ENCODE measurements at regions not wholly inside any gene's neighbourhood (a gene's known extent, or its start where the extent isn't known, plus 50 kb on each side); places are given as distances from the start of the nearest gene placed in this dataset.

DNA sequence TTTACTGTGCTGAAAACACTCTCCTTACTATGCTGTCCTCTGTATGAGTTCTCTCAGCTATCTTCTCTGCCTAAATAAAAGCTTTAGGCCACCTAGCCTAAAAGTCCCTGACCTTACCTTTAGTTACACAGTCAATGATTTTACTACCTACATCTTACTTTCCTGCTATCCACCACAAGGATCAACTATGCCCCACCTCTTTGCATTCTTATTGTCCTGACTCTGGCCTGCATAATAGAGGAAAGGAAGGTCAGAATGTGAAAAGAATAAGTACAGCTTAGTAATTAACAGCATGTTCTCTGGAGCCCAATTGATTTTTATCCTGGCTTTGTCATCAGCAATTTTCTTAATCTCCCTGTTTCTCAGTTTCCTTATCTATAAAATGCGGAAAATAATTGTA, 1257.8 kb downstream of the RPA4 start:
- H3K4ac ChIP-seq (ENCODE audit: low read depth, low read length): no peak overlapping the region
- H3K9ac ChIP-seq (ENCODE audit: low read depth, low read length): no peak overlapping the region
- no peak overlapping the region for H3K14ac ChIP-seq (replicated peaks; ENCODE audit: low read depth, low read length)
- no peak overlapping the region for H4K8ac ChIP-seq (ENCODE audit: low read depth in 2 of 2, low read length in 2 of 2)
- no peak overlapping the region for H2AFZ ChIP-seq (replicated peaks; ENCODE audit: low read length, poor library complexity)
- ChIA-PET POLR2A (ENCODE audit: unreplicated experiment) (no interaction called here), CTCF (no interaction called here)
- H3K56ac ChIP-seq (ENCODE audit: extremely low read depth, insufficient read depth, low read length): no peak overlapping the region
- no peak for ATAC-seq (ENCODE audit: low read depth)
- H3K36me3 ChIP-seq (ENCODE audit: control insufficient read depth, insufficient read depth, low read length): no peaks in the 10 kb centered on the region
- H3K79me1 ChIP-seq (ENCODE audit: low read depth in 1 of 2, low read length in 2 of 2): no peaks in the 10 kb centered on the region
- no peak for DNase-seq
- no peak overlapping the region for H4K91ac ChIP-seq (ENCODE audit: insufficient read depth, low read depth, low read length)
- in situ Hi-C loops (cut with MboI; ENCODE audit: low sequenced_read_pairs) (no loop called here), intact Hi-C loops (cut with micrococcal nuclease) (no loop called here), dilution Hi-C loops (cut with HindIII; ENCODE audit: low sequenced_read_pairs, unreplicated experiment) (no loop called here)
- no peak overlapping the region for H3K4me2 ChIP-seq (ENCODE audit: low read depth, low read length)
- H2BK5ac ChIP-seq (ENCODE audit: low read depth, low read length, poor library complexity, severe bottlenecking): no peak overlapping the region
- no peaks in the 10 kb centered on the region for H4K20me1 ChIP-seq (ENCODE audit: insufficient read depth, low read length)
- H2BK20ac ChIP-seq (ENCODE audit: low read depth, low read length): no peak overlapping the region
- no peaks in the 10 kb centered on the region for H3K27me3 ChIP-seq (ENCODE audit: control insufficient read depth, insufficient read depth, low read length)
- H3K18ac ChIP-seq (ENCODE audit: low read depth, low read length): no peak overlapping the region
- no peak overlapping the region for H2BK15ac ChIP-seq (ENCODE audit: low read depth, low read length)
- no peak overlapping the region for H2BK120ac ChIP-seq (ENCODE audit: low read depth, low read length)
- H3K9me1 ChIP-seq (ENCODE audit: insufficient read depth, low read length): no peaks in the 10 kb centered on the region
- no peak overlapping the region for H3K4me3 ChIP-seq (ENCODE audit: insufficient read depth, low read depth, low read length)
- no TSS peak for BruUV-seq (replicated peaks)
- WGBS, 2 experiments (ENCODE audit: extremely low coverage in 2 of 2, insufficient read length in 1 of 2): no CpG with 5 or more reads among the region's 1 CpG
- TF ChIP-seq, protein P1, sequence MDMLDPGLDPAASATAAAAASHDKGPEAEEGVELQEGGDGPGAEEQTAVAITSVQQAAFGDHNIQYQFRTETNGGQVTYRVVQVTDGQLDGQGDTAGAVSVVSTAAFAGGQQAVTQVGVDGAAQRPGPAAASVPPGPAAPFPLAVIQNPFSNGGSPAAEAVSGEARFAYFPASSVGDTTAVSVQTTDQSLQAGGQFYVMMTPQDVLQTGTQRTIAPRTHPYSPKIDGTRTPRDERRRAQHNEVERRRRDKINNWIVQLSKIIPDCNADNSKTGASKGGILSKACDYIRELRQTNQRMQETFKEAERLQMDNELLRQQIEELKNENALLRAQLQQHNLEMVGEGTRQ (IDR thresholded peaks at IDR 0.05; ENCODE audit: low read depth, low read length): no peak
- no peak for TF ChIP-seq MAZ (IDR thresholded peaks at IDR 0.05; ENCODE audit: borderline replicate concordance, low read depth, low read length)
- TF ChIP-seq POLR2A (IDR thresholded peaks at IDR 0.05; ENCODE audit: low read depth, low read length): no peak
- TF ChIP-seq CHD1 (IDR thresholded peaks at IDR 0.05; ENCODE audit: low read depth, low read length): no peak
- TF ChIP-seq CEBPB (IDR thresholded peaks at IDR 0.05; ENCODE audit: low read depth, low read length): no peak
- TF ChIP-seq SMC3 (IDR thresholded peaks at IDR 0.05; ENCODE audit: low read depth, low read length): no peak
- no peak for TF ChIP-seq FOS (IDR thresholded peaks at IDR 0.05; ENCODE audit: low read depth, low read length)
- TF ChIP-seq BHLHE40 (IDR thresholded peaks at IDR 0.05; ENCODE audit: low read depth, low read length): no peak
- TF ChIP-seq RCOR1 (IDR thresholded peaks at IDR 0.05; ENCODE audit: insufficient replicate concordance, low read length): no peak
- TF ChIP-seq, protein P2, sequence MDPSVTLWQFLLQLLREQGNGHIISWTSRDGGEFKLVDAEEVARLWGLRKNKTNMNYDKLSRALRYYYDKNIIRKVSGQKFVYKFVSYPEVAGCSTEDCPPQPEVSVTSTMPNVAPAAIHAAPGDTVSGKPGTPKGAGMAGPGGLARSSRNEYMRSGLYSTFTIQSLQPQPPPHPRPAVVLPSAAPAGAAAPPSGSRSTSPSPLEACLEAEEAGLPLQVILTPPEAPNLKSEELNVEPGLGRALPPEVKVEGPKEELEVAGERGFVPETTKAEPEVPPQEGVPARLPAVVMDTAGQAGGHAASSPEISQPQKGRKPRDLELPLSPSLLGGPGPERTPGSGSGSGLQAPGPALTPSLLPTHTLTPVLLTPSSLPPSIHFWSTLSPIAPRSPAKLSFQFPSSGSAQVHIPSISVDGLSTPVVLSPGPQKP (IDR thresholded peaks at IDR 0.05; ENCODE audit: borderline replicate concordance, low read depth, low read length): no peak
- TF ChIP-seq RAD21 (IDR thresholded peaks at IDR 0.05; ENCODE audit: low read length): no peak
- TF ChIP-seq NFE2L2 (IDR thresholded peaks at IDR 0.05; ENCODE audit: low read depth, low read length): no peak
- no peak for TF ChIP-seq RFX5 (IDR thresholded peaks at IDR 0.05; ENCODE audit: low read depth, low read length)
- TF ChIP-seq, protein P3, sequence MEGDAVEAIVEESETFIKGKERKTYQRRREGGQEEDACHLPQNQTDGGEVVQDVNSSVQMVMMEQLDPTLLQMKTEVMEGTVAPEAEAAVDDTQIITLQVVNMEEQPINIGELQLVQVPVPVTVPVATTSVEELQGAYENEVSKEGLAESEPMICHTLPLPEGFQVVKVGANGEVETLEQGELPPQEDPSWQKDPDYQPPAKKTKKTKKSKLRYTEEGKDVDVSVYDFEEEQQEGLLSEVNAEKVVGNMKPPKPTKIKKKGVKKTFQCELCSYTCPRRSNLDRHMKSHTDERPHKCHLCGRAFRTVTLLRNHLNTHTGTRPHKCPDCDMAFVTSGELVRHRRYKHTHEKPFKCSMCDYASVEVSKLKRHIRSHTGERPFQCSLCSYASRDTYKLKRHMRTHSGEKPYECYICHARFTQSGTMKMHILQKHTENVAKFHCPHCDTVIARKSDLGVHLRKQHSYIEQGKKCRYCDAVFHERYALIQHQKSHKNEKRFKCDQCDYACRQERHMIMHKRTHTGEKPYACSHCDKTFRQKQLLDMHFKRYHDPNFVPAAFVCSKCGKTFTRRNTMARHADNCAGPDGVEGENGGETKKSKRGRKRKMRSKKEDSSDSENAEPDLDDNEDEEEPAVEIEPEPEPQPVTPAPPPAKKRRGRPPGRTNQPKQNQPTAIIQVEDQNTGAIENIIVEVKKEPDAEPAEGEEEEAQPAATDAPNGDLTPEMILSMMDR (conservative IDR thresholded peaks at IDR 0.05; ENCODE audit: low read depth, low read length): no peak
- TF ChIP-seq MAFK (IDR thresholded peaks at IDR 0.05; ENCODE audit: low read depth, low read length): no peak
- no peak for TF ChIP-seq MXI1 (IDR thresholded peaks at IDR 0.05; ENCODE audit: borderline replicate concordance, low read depth, low read length)
- H3K27ac ChIP-seq (ENCODE audit: insufficient read depth, low read length): no peak overlapping the region
- H2AK9ac ChIP-seq (replicated peaks; ENCODE audit: low read depth, low read length, poor library complexity): no peak overlapping the region
- H2AK5ac ChIP-seq (ENCODE audit: low read depth, low read length): no peak overlapping the region
- no peaks in the 10 kb centered on the region for H3K9me3 ChIP-seq (ENCODE audit: control insufficient read depth, insufficient read depth, low read length)
- H4K5ac ChIP-seq (ENCODE audit: low read depth, low read length): no peak overlapping the region
- H3K4me1 ChIP-seq (ENCODE audit: control insufficient read depth, insufficient read depth, low read length): no peaks in the 10 kb centered on the region
- H3K23ac ChIP-seq (ENCODE audit: low read depth, low read length): no peak overlapping the region
